ENCODE measurements at regions not wholly inside any gene's neighbourhood (a gene's known extent, or its start where the extent isn't known, plus 50 kb on each side); places are given as distances from the start of the nearest gene placed in this dataset.
A peak's percentile ranks its signal among the peaks of the same experiment; 100 is the strongest.

- DNase-seq (no peak), ATAC-seq (no peak)
- Histone ChIP-seq H3K4me1 (ENCODE audit: low read depth) (no peaks in the 10 kb centered on the region), H3K36me3 (ENCODE audit: low read depth) (no peaks in the 10 kb centered on the region), H3K4me3 (no peak overlapping the region), H3K9me3 (no peaks in the 10 kb centered on the region)
- intact Hi-C loops (cut with DNase I, micrococcal nuclease): no loop called here
- no peak for TF ChIP-seq CTCF (IDR thresholded peaks at IDR 0.05)
Measured at GRCh38 chr11:10376061-10376460, 71.2 kb downstream of the ADM start.

- no peak for TF ChIP-seq CTCF (IDR thresholded peaks at IDR 0.05)
- intact Hi-C loops (cut with DNase I, micrococcal nuclease): no loop called here
- ATAC-seq: no peak
- no peaks in the 10 kb centered on the region for H3K36me3 ChIP-seq (ENCODE audit: low read depth)
- no peak for DNase-seq
- H3K4me1 ChIP-seq (ENCODE audit: low read depth): no peaks in the 10 kb centered on the region
- H3K4me3 ChIP-seq: no peak overlapping the region
- no peaks in the 10 kb centered on the region for H3K9me3 ChIP-seq
Measured at GRCh38 chr11:10377183-10377582, 72.3 kb downstream of the ADM start.

GRCh38 chr11:10378362-10378761, 73.5 kb downstream of the ADM start:
- intact Hi-C loops (cut with DNase I, micrococcal nuclease): no loop called here
- DNase-seq: no peak
- no peak overlapping the region for H3K4me3 ChIP-seq
- no peaks in the 10 kb centered on the region for H3K36me3 ChIP-seq (ENCODE audit: low read depth)
- no peak for TF ChIP-seq CTCF (IDR thresholded peaks at IDR 0.05)
- no peaks in the 10 kb centered on the region for H3K9me3 ChIP-seq
- H3K4me1 ChIP-seq (ENCODE audit: low read depth): no peaks in the 10 kb centered on the region
- ATAC-seq: no peak

GRCh38 chr11:10379022-10379421, 74.1 kb downstream of the ADM start:
- no peaks in the 10 kb centered on the region for H3K36me3 ChIP-seq (ENCODE audit: low read depth)
- TF ChIP-seq CTCF (IDR thresholded peaks at IDR 0.05): no peak
- no peak for ATAC-seq
- no peaks in the 10 kb centered on the region for H3K9me3 ChIP-seq
- H3K4me1 ChIP-seq (ENCODE audit: low read depth): no peaks in the 10 kb centered on the region
- peak in 1 of 3 donors; percentile 32 for DNase-seq
- intact Hi-C loops (cut with DNase I, micrococcal nuclease): no loop called here
- no peak overlapping the region for H3K4me3 ChIP-seq

- Histone ChIP-seq H3K4me3 (no peak overlapping the region), H3K36me3 (ENCODE audit: low read depth) (no peaks in the 10 kb centered on the region), H3K9me3 (no peaks in the 10 kb centered on the region), H3K4me1 (ENCODE audit: low read depth) (no peaks in the 10 kb centered on the region)
- no peak for TF ChIP-seq CTCF (IDR thresholded peaks at IDR 0.05)
- DNase-seq (no peak), ATAC-seq (no peak)
- intact Hi-C loops (cut with DNase I, micrococcal nuclease): no loop called here
Measured at GRCh38 chr11:10379426-10379825, 74.6 kb downstream of the ADM start.

GRCh38 chr11:10379871-10380568, 75.0 kb upstream of the AMPD3 start:
- H3K9me3 ChIP-seq: no peaks in the 10 kb centered on the region
- no peak for TF ChIP-seq CTCF (IDR thresholded peaks at IDR 0.05)

More at GRCh38 chr11:10379871-10380568, 75.0 kb upstream of the AMPD3 start:
- H3K4me1 ChIP-seq (ENCODE audit: low read depth): no peaks in the 10 kb centered on the region
- intact Hi-C loops (cut with DNase I, micrococcal nuclease): no loop called here
- no peaks in the 10 kb centered on the region for H3K36me3 ChIP-seq (ENCODE audit: low read depth)
- H3K4me3 ChIP-seq: no peak overlapping the region
- DNase-seq (no peak), ATAC-seq (no peak)

All from mucosa of descending colon (tissue), 3 donors.